BLaER1 treated with 17β-estradiol and CSF1 and Interleukin-3, amounts not matched to agents 10 nM and 100 nM (cell line): ENCODE measurements at regions not wholly inside any gene's neighbourhood (a gene's known extent, or its start where the extent isn't known, plus 50 kb on each side); places are given as distances from the start of the nearest gene placed in this dataset.
"Not testable (repeated sequence)": the region's sequence is repeated elsewhere in the genome, so short reads cannot be mapped to it uniquely, and the experiment has no call there.

Source experiments
- H3K27ac ChIP-seq, 11 experiments: shearing (Covaris generic); formaldehyde crosslinking; 2 replicates each; pipeline ENCODE4 v1.8.1; 2022
- H3K27me3 ChIP-seq, 11 experiments: shearing (Covaris generic); formaldehyde crosslinking; 2 replicates each; pipeline ENCODE4 v1.8.1; 2022
- H3K36me3 ChIP-seq, 11 experiments: shearing (Covaris generic); formaldehyde crosslinking; 2 replicates each; pipeline ENCODE4 v1.8.1; 2022
- H3K4me1 ChIP-seq, 10 experiments: shearing (Covaris generic); formaldehyde crosslinking; 2 replicates each; pipeline ENCODE4 v1.8.1; 2022
- H3K4me2 ChIP-seq, 11 experiments: shearing (Covaris generic); formaldehyde crosslinking; 2 replicates each; pipeline ENCODE4 v1.8.1; 2022
- H3K4me3 ChIP-seq, 10 experiments: shearing (Covaris generic); formaldehyde crosslinking; 2 replicates each; pipeline ENCODE4 v1.8.1; 2022
- H3K9ac ChIP-seq, 11 experiments: shearing (Covaris generic); formaldehyde crosslinking; 2 replicates each; pipeline ENCODE4 v1.8.1; 2022
- H3K9me3 ChIP-seq, 11 experiments: shearing (Covaris generic); formaldehyde crosslinking; replicated peaks in 1 of 11; 2 replicates each; pipeline ENCODE4 v1.8.1; 2022
- H4K20me1 ChIP-seq, 11 experiments: shearing (Covaris generic); formaldehyde crosslinking; 2 replicates each; pipeline ENCODE4 v1.8.1; 2022
- Cebpa-rat ChIP-seq, 11 experiments: shearing (Covaris generic); IDR thresholded peaks; 2 replicates each; pipeline ENCODE4 v1.8.1; 2022

DNA sequence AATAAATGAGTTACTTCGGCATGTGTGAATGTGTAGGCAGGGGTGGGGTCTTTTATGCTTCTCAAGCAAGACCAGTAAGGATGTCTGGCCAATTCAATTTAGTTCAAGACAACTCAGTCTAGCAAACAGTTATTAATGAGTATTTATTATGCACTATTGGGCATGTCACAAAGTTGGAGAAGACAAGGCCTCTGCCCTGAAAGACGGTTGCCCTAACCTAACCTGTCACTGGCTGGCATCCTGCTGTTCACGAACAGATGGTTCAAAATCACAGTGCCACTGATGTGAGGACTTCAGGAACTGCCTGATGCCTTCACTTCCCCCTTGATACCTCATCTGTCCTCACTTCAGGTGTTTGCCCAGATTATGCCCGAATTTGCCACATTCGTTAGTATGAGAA, 217.8 kb downstream of the SOX2 start:
- H3K4me2 ChIP-seq: no peak overlapping the region
- no peaks in the 10 kb centered on the region for H3K27me3 ChIP-seq
- no peak overlapping the region for H3K4me3 ChIP-seq
- H3K4me1 ChIP-seq: peaks cover 0 to 38% (median 5%) of the 10 kb centered on the region in 10 experiments; a peak in 9 of 20 replicates
- H4K20me1 ChIP-seq: no peaks in the 10 kb centered on the region
- H3K9ac ChIP-seq: no peak overlapping the region
- no peaks in the 10 kb centered on the region for H3K36me3 ChIP-seq
- peaks cover 17 to 23% (median 20%) of the 10 kb centered on the region in 11 experiments; a peak in 21 of 22 replicates for H3K9me3 ChIP-seq
- H3K27ac ChIP-seq: no peak overlapping the region
- no peak for TF ChIP-seq Cebpa-rat (IDR thresholded peaks at IDR 0.05)

DNA sequence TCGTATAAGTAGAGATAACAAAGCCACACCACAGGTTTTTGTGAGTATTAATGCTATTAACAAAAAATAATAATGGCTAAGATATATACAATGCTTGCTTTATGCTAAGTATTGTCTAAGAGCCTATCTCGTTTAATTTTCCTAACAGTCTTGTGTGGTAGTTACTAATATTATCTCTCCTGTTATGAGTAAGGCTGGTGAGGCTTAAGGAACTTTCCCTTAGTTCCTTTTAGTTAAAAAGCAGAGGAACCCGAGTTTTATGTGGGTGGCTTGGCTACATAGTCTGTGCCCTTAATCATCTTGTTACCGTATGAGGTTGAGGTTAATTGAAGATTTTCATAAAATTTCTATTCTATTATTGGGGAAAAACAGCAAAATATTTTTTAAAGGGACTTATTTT, 218.4 kb downstream of the SOX2 start:
- TF ChIP-seq Cebpa-rat (IDR thresholded peaks at IDR 0.05): no peak
- Histone ChIP-seq H3K9ac (no peak overlapping the region), H3K4me3 (no peak overlapping the region), H3K4me2 (peak overlapping the region in 1 of 11 experiments; percentile 3; a peak in 1 of 22 replicates), H3K27ac (no peak overlapping the region), H3K4me1 (peaks cover 0 to 38% (median 5%) of the 10 kb centered on the region in 10 experiments; a peak in 9 of 20 replicates), H3K9me3 (peaks cover 17 to 23% (median 20%) of the 10 kb centered on the region in 11 experiments; a peak in 21 of 22 replicates), H4K20me1 (no peaks in the 10 kb centered on the region), H3K27me3 (no peaks in the 10 kb centered on the region), H3K36me3 (no peaks in the 10 kb centered on the region)

DNA sequence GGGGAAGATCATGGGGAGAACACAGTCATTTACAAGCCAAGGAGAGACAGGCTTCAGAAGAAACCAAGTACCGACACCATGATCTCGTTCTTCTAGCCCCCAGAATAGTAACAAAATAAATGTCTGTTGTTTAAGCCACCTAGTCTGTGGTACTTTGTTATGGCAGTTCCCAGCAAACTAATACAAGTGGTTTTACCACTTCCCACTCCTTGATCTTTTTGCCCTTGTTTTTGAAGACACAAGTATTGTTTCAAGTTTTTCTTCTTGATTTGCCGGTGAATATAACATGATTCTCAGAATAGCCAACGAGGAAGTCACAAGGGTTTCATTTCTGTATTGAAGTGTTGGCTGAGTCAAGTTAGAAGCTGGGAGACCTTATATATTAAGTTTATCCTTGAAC, 220.3 kb downstream of the SOX2 start:
- no peaks in the 10 kb centered on the region for H4K20me1 ChIP-seq
- H3K9me3 ChIP-seq: peaks cover 0 to 6% (median 5%) of the 10 kb centered on the region in 11 experiments; a peak in 15 of 22 replicates
- H3K4me1 ChIP-seq: peaks cover 0 to 38% (median 5%) of the 10 kb centered on the region in 10 experiments; a peak in 9 of 20 replicates
- peak overlapping the region in 2 of 11 experiments; percentile 48 to 61; a peak in 3 of 22 replicates for H3K27ac ChIP-seq
- peak overlapping the region; percentile 13 to 74 (median 36); a peak in 15 of 22 replicates for H3K4me2 ChIP-seq
- TF ChIP-seq Cebpa-rat (IDR thresholded peaks at IDR 0.05): no peak
- peak overlapping the region in 1 of 11 experiments; percentile 7; a peak in 1 of 22 replicates for H3K9ac ChIP-seq
- H3K36me3 ChIP-seq: no peaks in the 10 kb centered on the region
- no peak overlapping the region for H3K4me3 ChIP-seq
- H3K27me3 ChIP-seq: no peaks in the 10 kb centered on the region

DNA sequence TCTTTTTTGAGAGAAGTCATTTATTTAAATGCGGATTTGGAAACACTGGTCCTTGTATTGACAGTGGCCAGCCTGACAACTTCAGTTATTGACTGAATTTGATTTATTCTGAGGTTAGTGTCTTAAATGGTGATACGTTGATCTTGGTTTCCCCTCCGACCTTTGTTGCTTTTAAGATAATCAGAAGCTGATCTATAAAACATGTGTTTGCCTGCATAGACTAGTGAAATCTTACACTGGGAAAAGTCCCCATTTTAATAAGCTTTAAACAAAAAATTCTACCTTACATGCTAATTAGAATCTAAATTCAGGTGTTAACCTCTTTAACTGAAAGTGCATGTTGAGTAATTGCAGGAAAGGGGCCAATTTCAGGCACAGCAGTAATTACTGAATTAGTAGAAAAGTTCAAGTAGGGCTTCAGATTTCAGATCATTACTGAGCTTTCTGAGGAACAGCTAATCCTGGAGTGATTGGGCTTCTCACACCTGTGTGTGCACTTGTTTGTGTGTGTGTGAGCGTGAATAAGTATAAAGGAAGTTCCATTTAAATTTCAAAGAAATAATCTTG, 221.4 kb downstream of the SOX2 start:
- H3K4me2 ChIP-seq: peak overlapping the region in 2 of 11 experiments; percentile 36 to 74; a peak in 2 of 22 replicates
- H3K36me3 ChIP-seq: no peaks in the 10 kb centered on the region
- H3K4me1 ChIP-seq: peaks cover 0 to 38% (median 5%) of the 10 kb centered on the region in 10 experiments; a peak in 9 of 20 replicates
- peaks cover 0 to 4% (median 0%) of the 10 kb centered on the region in 11 experiments; a peak in 4 of 22 replicates for H3K9me3 ChIP-seq
- TF ChIP-seq Cebpa-rat (IDR thresholded peaks at IDR 0.05): no peak
- H3K9ac ChIP-seq: no peak overlapping the region
- H4K20me1 ChIP-seq: no peaks in the 10 kb centered on the region
- no peaks in the 10 kb centered on the region for H3K27me3 ChIP-seq
- no peak overlapping the region for H3K27ac ChIP-seq
- no peak overlapping the region for H3K4me3 ChIP-seq

DNA sequence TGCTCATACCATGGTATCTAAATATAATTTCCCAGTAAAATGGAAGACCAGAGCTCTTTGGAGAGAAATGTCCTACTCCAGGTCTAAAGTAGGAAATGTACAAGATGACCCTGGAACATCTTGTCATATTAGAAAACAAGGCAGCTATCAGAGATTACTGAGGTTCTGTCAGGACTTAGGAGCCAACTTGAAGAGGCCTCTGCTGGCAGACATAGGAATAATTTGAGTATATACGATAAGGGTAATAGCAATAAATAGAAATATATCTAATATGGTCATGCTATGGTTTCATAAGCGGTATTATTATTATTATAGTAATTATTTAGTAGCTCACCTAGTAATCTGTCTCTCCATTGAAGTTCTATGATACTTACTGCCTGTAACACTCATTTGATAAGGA, 224.2 kb downstream of the SOX2 start:
- Histone ChIP-seq H3K36me3 (no peaks in the 10 kb centered on the region), H3K27ac (no peak overlapping the region), H3K9me3 (no peaks in the 10 kb centered on the region), H3K27me3 (no peaks in the 10 kb centered on the region), H3K4me2 (no peak overlapping the region), H4K20me1 (no peaks in the 10 kb centered on the region), H3K4me3 (no peak overlapping the region), H3K9ac (no peak overlapping the region), H3K4me1 (peaks cover 0 to 25% (median 5%) of the 10 kb centered on the region in 10 experiments; a peak in 9 of 20 replicates)
- no peak for TF ChIP-seq Cebpa-rat (IDR thresholded peaks at IDR 0.05)

DNA sequence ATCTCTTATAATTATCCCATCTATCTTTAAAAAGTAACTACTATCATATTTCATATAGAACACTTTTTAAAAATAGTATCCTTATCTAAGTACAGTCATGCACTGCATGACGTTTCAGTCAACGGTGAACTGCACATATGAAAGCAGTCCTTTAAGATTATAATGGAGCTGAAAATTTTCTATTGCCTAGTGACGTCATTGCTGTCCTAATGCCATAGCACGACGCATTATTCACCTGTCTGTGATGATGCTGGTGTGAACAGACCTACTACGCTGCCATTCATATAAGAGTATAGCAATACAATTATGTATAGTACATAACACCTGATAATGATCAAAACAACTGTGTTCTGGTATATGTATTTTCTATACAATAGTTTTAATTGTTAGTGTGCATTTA, 225.0 kb downstream of the SOX2 start:
- H3K4me2 ChIP-seq: no peak overlapping the region
- H3K36me3 ChIP-seq: no peaks in the 10 kb centered on the region
- H3K27ac ChIP-seq: no peak overlapping the region
- no peaks in the 10 kb centered on the region for H4K20me1 ChIP-seq
- H3K4me1 ChIP-seq: peaks cover 0 to 16% (median 3%) of the 10 kb centered on the region in 10 experiments; a peak in 9 of 20 replicates
- H3K9me3 ChIP-seq: no peaks in the 10 kb centered on the region
- TF ChIP-seq Cebpa-rat (IDR thresholded peaks at IDR 0.05): no peak
- H3K9ac ChIP-seq: no peak overlapping the region
- no peak overlapping the region for H3K4me3 ChIP-seq
- no peaks in the 10 kb centered on the region for H3K27me3 ChIP-seq

DNA sequence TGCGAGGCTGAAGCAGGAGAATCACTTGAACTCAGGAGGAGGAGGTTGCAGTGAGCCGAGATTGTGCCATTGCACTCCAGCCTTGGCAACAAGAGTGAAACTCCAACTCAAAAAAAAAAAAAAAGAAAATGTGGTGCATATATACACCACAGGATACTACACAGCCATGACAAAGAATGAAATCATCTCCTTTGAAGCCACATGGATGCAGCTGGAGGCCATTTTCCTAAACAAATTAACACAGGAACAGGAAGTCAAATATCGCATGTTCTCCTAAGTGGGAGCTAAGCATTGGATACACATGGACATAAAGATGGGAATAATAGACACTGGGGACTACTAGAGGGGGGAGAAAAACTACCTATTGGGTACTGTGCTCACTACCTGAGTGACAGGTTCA, 226.9 kb downstream of the SOX2 start:
- not testable (repeated sequence) for H3K9ac ChIP-seq, H3K27me3 ChIP-seq, H4K20me1 ChIP-seq, H3K27ac ChIP-seq, H3K4me1 ChIP-seq, H3K36me3 ChIP-seq, H3K4me2 ChIP-seq, H3K9me3 ChIP-seq, H3K4me3 ChIP-seq

DNA sequence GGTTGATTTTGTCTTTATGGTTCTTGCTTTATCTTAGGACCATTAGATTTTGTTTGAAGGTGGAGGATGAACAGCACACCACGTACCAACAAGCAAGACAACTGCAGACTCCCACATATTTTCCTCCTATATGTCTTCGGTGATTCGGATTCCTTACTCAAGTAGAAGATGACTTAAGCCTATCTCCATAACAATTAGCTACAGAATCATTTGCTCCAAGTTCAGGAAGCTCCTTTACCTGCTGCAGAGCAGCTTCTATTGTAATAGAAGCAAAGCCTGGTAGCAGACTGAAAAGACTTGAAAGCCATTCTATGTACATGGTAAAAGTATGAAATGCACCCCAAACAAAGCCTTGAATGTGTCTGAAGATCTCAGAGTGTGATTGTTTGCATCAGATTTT, 229.0 kb downstream of the SOX2 start:
- Histone ChIP-seq H3K4me1 (no peaks in the 10 kb centered on the region), H3K9me3 (no peaks in the 10 kb centered on the region), H3K9ac (no peak overlapping the region), H3K36me3 (no peaks in the 10 kb centered on the region), H3K4me3 (no peak overlapping the region), H3K4me2 (no peak overlapping the region), H3K27ac (no peak overlapping the region), H3K27me3 (no peaks in the 10 kb centered on the region), H4K20me1 (no peaks in the 10 kb centered on the region)
- no peak for TF ChIP-seq Cebpa-rat (IDR thresholded peaks at IDR 0.05)

DNA sequence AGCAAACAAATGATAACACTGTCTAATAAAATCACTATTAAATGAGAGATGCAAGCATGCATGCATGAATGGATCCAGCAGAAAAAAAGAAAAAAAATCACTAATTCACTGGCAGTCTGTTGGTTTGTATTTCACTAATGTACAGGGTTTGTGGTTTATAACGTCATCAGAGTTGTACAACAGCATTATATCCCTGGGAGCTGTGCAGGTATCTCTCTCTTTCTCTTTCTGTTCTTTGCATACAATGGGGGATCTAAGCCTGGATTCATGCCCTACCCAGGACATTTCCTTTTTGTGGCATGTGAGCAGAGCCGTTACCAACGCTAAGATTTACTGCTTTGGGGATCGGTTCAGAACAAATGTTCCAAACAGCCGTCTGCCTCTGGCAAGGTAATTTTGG, 229.5 kb downstream of the SOX2 start:
- Histone ChIP-seq H3K36me3 (no peaks in the 10 kb centered on the region), H3K4me3 (no peak overlapping the region), H3K9me3 (no peaks in the 10 kb centered on the region), H3K9ac (no peak overlapping the region), H4K20me1 (no peaks in the 10 kb centered on the region), H3K27ac (no peak overlapping the region), H3K4me2 (no peak overlapping the region), H3K27me3 (no peaks in the 10 kb centered on the region), H3K4me1 (no peaks in the 10 kb centered on the region)
- TF ChIP-seq Cebpa-rat (IDR thresholded peaks at IDR 0.05): no peak

DNA sequence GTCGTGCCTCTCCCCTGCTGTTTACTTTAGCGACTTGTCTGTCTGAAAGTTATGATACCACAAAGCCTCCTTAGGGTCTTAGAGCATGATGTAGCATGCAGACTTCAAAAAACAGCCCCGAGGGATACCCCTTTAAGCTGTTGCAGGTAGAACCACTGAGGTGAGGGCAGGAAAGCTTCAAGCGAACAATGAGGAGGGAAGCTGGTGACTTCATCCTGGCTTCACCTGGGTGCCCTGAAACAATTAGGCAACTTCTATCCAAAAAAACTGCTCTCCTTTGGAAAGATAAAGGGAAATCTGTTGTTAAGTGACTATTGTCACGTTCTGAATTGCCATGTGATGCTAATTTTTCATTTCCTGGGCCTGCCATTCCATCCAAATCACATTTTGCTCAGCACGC, 231.6 kb downstream of the SOX2 start:
- Histone ChIP-seq H3K4me1 (no peaks in the 10 kb centered on the region), H3K4me2 (no peak overlapping the region), H3K36me3 (no peaks in the 10 kb centered on the region), H3K27me3 (no peaks in the 10 kb centered on the region), H3K9ac (no peak overlapping the region), H3K27ac (no peak overlapping the region), H3K4me3 (no peak overlapping the region), H3K9me3 (no peaks in the 10 kb centered on the region), H4K20me1 (no peaks in the 10 kb centered on the region)
- no peak for TF ChIP-seq Cebpa-rat (IDR thresholded peaks at IDR 0.05)
